ENCODE measurements at regions not wholly inside any gene's neighbourhood (a gene's known extent, or its start where the extent isn't known, plus 50 kb on each side); places are given as distances from the start of the nearest gene placed in this dataset.

- Mint-ChIP-seq H3K27me3 (ENCODE audit: unreplicated experiment) (no peaks in the 10 kb centered on the region), H3K4me3 (ENCODE audit: unreplicated experiment) (no peak overlapping the region), H3K9me3 (ENCODE audit: unreplicated experiment) (peaks cover 7% of the 10 kb centered on the region), H3K36me3 (ENCODE audit: low read depth, unreplicated experiment) (peaks cover 7% of the 10 kb centered on the region), H3K4me1 (ENCODE audit: unreplicated experiment) (no peaks in the 10 kb centered on the region), H3K27ac (ENCODE audit: unreplicated experiment) (peak overlapping the region; percentile 67)
- no peak for DNase-seq (ENCODE audit: low spot score)
- TF ChIP-seq, protein P1, sequence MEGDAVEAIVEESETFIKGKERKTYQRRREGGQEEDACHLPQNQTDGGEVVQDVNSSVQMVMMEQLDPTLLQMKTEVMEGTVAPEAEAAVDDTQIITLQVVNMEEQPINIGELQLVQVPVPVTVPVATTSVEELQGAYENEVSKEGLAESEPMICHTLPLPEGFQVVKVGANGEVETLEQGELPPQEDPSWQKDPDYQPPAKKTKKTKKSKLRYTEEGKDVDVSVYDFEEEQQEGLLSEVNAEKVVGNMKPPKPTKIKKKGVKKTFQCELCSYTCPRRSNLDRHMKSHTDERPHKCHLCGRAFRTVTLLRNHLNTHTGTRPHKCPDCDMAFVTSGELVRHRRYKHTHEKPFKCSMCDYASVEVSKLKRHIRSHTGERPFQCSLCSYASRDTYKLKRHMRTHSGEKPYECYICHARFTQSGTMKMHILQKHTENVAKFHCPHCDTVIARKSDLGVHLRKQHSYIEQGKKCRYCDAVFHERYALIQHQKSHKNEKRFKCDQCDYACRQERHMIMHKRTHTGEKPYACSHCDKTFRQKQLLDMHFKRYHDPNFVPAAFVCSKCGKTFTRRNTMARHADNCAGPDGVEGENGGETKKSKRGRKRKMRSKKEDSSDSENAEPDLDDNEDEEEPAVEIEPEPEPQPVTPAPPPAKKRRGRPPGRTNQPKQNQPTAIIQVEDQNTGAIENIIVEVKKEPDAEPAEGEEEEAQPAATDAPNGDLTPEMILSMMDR (IDR thresholded peaks at IDR 0.05; ENCODE audit: unreplicated experiment) = no peak
These were observed 443.2 kb upstream of the SEMA3A start for GRCh38 chr7:84637568-84638338.

DNA sequence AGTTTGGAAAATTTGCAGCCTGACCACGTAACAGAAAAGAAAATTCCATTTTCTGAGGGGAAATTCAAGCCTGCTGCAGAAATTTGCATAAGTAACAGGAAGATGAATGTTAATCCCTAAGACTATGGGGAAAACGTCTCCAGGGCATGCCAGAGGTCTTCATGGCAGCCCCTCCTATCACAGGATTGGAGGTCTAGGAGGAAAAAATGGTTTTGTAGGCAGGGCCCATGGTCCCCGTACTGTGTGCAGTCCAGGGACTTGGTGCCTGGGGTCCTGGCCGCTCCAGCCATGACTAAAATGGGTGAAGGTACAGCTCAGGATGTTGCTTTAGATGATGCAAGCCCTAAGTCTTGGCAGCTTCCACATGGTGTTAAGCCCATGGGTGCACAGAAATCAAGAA lies 437.3 kb upstream of the SEMA3A start:
- no peaks in the 10 kb centered on the region for H3K4me1 Mint-ChIP-seq (ENCODE audit: unreplicated experiment)
- H3K36me3 Mint-ChIP-seq (ENCODE audit: low read depth, unreplicated experiment) = peaks cover 8% of the 10 kb centered on the region
- H3K9me3 Mint-ChIP-seq (ENCODE audit: unreplicated experiment) = peaks cover 7% of the 10 kb centered on the region
- no peak overlapping the region for H3K27ac Mint-ChIP-seq (ENCODE audit: unreplicated experiment)
- TF ChIP-seq, protein P1 (IDR thresholded peaks at IDR 0.05; ENCODE audit: unreplicated experiment) = no peak
- H3K27me3 Mint-ChIP-seq (ENCODE audit: unreplicated experiment) = no peaks in the 10 kb centered on the region
- no peak overlapping the region for H3K4me3 Mint-ChIP-seq (ENCODE audit: unreplicated experiment)
- no peak for DNase-seq (ENCODE audit: low spot score)

DNA sequence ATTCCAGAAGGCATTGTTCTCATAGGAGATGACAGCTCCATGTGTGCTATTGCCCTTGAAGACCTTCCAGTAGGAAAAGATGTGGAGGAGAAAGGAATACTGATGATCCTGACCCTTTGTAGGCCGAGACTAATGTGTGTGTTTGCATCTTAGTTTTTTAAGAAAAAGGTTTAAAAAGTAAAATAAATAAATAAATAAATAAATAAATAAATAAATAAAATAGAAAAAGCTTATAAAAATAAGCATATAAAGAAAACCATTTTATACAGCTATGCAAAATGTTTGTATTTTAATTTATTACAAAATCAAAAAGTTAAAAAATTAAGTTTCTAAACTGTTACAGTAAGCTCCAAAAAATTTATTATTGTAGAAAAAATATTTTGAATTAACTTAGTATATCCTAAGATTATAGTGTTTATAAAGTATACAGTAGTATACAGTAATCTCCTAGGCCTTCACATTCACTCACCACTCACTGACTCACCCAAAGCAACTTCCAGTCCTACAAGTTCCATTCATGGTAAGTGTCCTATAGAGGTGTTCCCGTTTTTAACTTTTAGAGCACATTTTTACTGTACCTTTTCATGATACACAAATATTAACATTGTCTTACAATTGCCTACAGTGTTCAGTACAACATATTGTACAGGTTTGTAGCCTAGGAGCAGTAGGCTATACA lies 435.2 kb upstream of the SEMA3A start:
- Mint-ChIP-seq H3K36me3 (ENCODE audit: low read depth, unreplicated experiment) (peaks cover 8% of the 10 kb centered on the region), H3K4me3 (ENCODE audit: unreplicated experiment) (no peak overlapping the region), H3K9me3 (ENCODE audit: unreplicated experiment) (peaks cover 7% of the 10 kb centered on the region), H3K27ac (ENCODE audit: unreplicated experiment) (no peak overlapping the region), H3K27me3 (ENCODE audit: unreplicated experiment) (no peaks in the 10 kb centered on the region), H3K4me1 (ENCODE audit: unreplicated experiment) (no peaks in the 10 kb centered on the region)
- TF ChIP-seq, protein P1 (IDR thresholded peaks at IDR 0.05; ENCODE audit: unreplicated experiment) = no peak
- no peak for DNase-seq (ENCODE audit: low spot score)

- DNase-seq (ENCODE audit: low spot score) = no peak
- Mint-ChIP-seq H3K4me3 (ENCODE audit: unreplicated experiment) (no peak overlapping the region), H3K9me3 (ENCODE audit: unreplicated experiment) (peaks cover 7% of the 10 kb centered on the region), H3K27me3 (ENCODE audit: unreplicated experiment) (no peaks in the 10 kb centered on the region), H3K36me3 (ENCODE audit: low read depth, unreplicated experiment) (peaks cover 8% of the 10 kb centered on the region), H3K27ac (ENCODE audit: unreplicated experiment) (no peak overlapping the region), H3K4me1 (ENCODE audit: unreplicated experiment) (no peaks in the 10 kb centered on the region)
- TF ChIP-seq, protein P1 (IDR thresholded peaks at IDR 0.05; ENCODE audit: unreplicated experiment) = no peak
These were observed 434.6 kb upstream of the SEMA3A start for GRCh38 chr7:84629216-84629615.

DNA sequence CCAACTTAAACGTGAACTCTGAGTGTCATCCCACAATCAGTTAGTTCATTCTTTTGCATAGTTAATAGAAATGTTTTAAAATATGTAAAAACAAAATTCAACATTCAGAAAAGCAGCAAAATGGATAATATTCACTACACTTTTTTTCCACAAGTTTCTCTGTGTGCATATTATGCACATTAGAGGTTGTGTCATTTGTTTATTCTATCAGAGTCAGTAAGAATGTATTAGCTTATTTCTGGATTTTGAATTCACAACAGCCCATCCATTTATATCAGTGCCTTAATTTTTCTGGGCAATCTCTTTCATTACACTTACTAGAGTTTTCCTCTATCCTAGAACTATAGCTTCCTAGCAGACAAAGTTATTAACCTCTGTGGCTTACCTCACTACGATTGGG lies 432.7 kb upstream of the SEMA3A start:
- Mint-ChIP-seq H3K36me3 (ENCODE audit: low read depth, unreplicated experiment) (no peaks in the 10 kb centered on the region), H3K27ac (ENCODE audit: unreplicated experiment) (no peak overlapping the region), H3K9me3 (ENCODE audit: unreplicated experiment) (no peaks in the 10 kb centered on the region), H3K27me3 (ENCODE audit: unreplicated experiment) (no peaks in the 10 kb centered on the region), H3K4me3 (ENCODE audit: unreplicated experiment) (no peak overlapping the region), H3K4me1 (ENCODE audit: unreplicated experiment) (no peaks in the 10 kb centered on the region)
- no peak for DNase-seq (ENCODE audit: low spot score)
- TF ChIP-seq, protein P1 (IDR thresholded peaks at IDR 0.05; ENCODE audit: unreplicated experiment) = no peak

Measured in endothelial cell (in vitro differentiated cells).